Endothelial cell of umbilical vein (primary cell): ENCODE measurements at regions not wholly inside any gene's neighbourhood (a gene's known extent, or its start where the extent isn't known, plus 50 kb on each side); places are given as distances from the start of the nearest gene placed in this dataset.

ENCODE experiments used
- BruUV-seq: library from RNA; stranded (reverse); fragments of 400-500 nt; replicated peaks from 2 replicates; lab custom pipeline; 2021; lab: Mats Ljungman, UMichigan
- CTCF ChIA-PET: fragments of 300-600, 350-600 bp; sonication (Branson Sonifier 250); formaldehyde crosslinking; loops from one replicate; lab custom pipeline; 2021; ENCODE audit warnings: antibody characterized with exemption, inconsistent platforms; lab: Charles Lee
- POLR2A ChIA-PET: fragments of 300-600, 350-600 bp; sonication (Branson Sonifier 250); formaldehyde crosslinking; loops from one replicate; lab custom pipeline; 2021; ENCODE audit warnings: antibody characterized with exemption, inconsistent platforms; lab: Charles Lee
- DNase-seq: peaks from one replicate; pipeline ENCODE4 v3.0.0-alpha.2; 2011; ENCODE audit warnings: low read depth, low spot score
- FAIRE-seq: peaks from 2 replicates; lab custom pipeline; 2011; peaks lifted over from hg19 to GRCh38; lab: Jason Lieb, UNC
- H2AFZ ChIP-seq: 2 replicates; pipeline ENCODE4 v1.6.0; 2012; ENCODE audit warnings: low read depth, low read length, control low read depth, inconsistent platforms
- H3K27ac ChIP-seq: 2 replicates; pipeline ENCODE4 v1.5.1; 2011; ENCODE audit warnings: low read depth, mild to moderate bottlenecking, control low read depth, low read length, moderate library complexity; ENCODE audit not compliant: insufficient read depth
- H3K27me3 ChIP-seq, 2 experiments: 2 replicates each; pipeline versions ENCODE4 v1.6.0 to v1.6.1; 2011; ENCODE audit warnings: low read length in 2 of 2, mixed read lengths in 1 of 2; ENCODE audit not compliant: control insufficient read depth in 2 of 2, insufficient read depth in 2 of 2
- H3K36me3 ChIP-seq, 2 experiments: 2 replicates in 1 of 2; 3 replicates in 1 of 2; pipeline ENCODE4 v1.5.1; 2011; ENCODE audit warnings: low read length in 2 of 2, mild to moderate bottlenecking in 1 of 2, moderate library complexity in 1 of 2; ENCODE audit not compliant: control insufficient read depth in 2 of 2, insufficient read depth in 2 of 2; ENCODE audit errors: extremely low read depth in 1 of 2
- H3K4me1 ChIP-seq: 3 replicates; pipeline ENCODE4 v1.5.1; 2011; ENCODE audit warnings: mild to moderate bottlenecking, low read length; ENCODE audit not compliant: control insufficient read depth, insufficient read depth; ENCODE audit errors: extremely low read depth
- H3K4me2 ChIP-seq: 2 replicates; pipeline ENCODE4 v1.6.1; 2011; ENCODE audit warnings: low read length, control low read depth, mixed read lengths; ENCODE audit not compliant: insufficient read depth
- H3K4me3 ChIP-seq, 3 experiments: fragments of 200-600 bp in 1 of 3; sonication (generic), shearing (Covaris generic) in 1 of 3; replicated peaks in 1 of 3; 2 replicates each; pipeline ENCODE4 v1.5.1; 2011 to 2016; ENCODE audit warnings: control low read depth in 3 of 3, low read length in 3 of 3, mild to moderate bottlenecking in 2 of 3, inconsistent platforms in 1 of 3, low read depth in 1 of 3, moderate library complexity in 1 of 3; ENCODE audit not compliant: insufficient read depth in 1 of 3
- H3K79me2 ChIP-seq: 2 replicates; pipeline ENCODE4 v1.6.0; 2012; ENCODE audit warnings: low read length, inconsistent platforms; ENCODE audit not compliant: control insufficient read depth, insufficient read depth
- H3K9ac ChIP-seq: replicated peaks from 2 replicates; pipeline ENCODE3; 2011; ENCODE audit warnings: low read length, control low read depth; ENCODE audit not compliant: insufficient read depth; ENCODE audit errors: extremely low read depth
- H3K9me1 ChIP-seq: replicated peaks from 3 replicates; pipeline ENCODE4 v1.6.0; 2011; ENCODE audit warnings: mild to moderate bottlenecking, low read length; ENCODE audit not compliant: control insufficient read depth, insufficient read depth; ENCODE audit errors: extremely low read depth
- H3K9me3 ChIP-seq: replicated peaks from 2 replicates; pipeline ENCODE4 v1.5.1; 2012; ENCODE audit warnings: low read length, inconsistent platforms; ENCODE audit not compliant: control insufficient read depth, insufficient read depth
- H4K20me1 ChIP-seq: replicated peaks from 2 replicates; pipeline ENCODE3; 2011; ENCODE audit warnings: mild to moderate bottlenecking, low read length; ENCODE audit not compliant: control insufficient read depth, insufficient read depth; ENCODE audit errors: extremely low read depth
- EZH2 ChIP-seq: IDR thresholded peaks from 2 replicates; pipeline ENCODE4 v1.6.1; 2012; ENCODE audit warnings: borderline replicate concordance, low read depth, mild to moderate bottlenecking, moderate library complexity, low read length, inconsistent platforms; ENCODE audit not compliant: severe bottlenecking
- FOS ChIP-seq: IDR thresholded peaks from 2 replicates; pipeline ENCODE4 v1.6.1; 2011; ENCODE audit warnings: mild to moderate bottlenecking, low read length, moderate library complexity, borderline replicate concordance; ENCODE audit not compliant: insufficient read depth
- GATA2 ChIP-seq: IDR thresholded peaks from 2 replicates; pipeline ENCODE4 v1.7.0; 2011; ENCODE audit warnings: low read depth, mild to moderate bottlenecking, moderate library complexity, mixed read lengths, low read length; ENCODE audit not compliant: insufficient read length, insufficient read depth
- JUN ChIP-seq: IDR thresholded peaks from 2 replicates; pipeline ENCODE4 v1.6.1; 2011; ENCODE audit warnings: borderline replicate concordance, low read depth; ENCODE audit not compliant: insufficient read length, insufficient read depth
- MYC ChIP-seq: IDR thresholded peaks from one replicate; pipeline ENCODE4 v1.6.1; 2011; ENCODE audit warnings: mild to moderate bottlenecking, low read depth, low read length
- dilution Hi-C: fragments of 300-500 bp; cut with MboI; formaldehyde crosslinking; loops from one replicate; pipeline ENCODE4 v1.15.0; 2019; ENCODE audit warnings: low sequenced_read_pairs; ENCODE audit not compliant: extremely low pct_ligation_motif_present
- intact Hi-C: fragments of 100-400 bp; cut with micrococcal nuclease; formaldehyde crosslinking; loops from one replicate; pipeline ENCODE4 v1.10.0; 2022
- TF ChIP-seq, protein P1 (sequence below): IDR thresholded peaks from 2 replicates; pipeline ENCODE4 v1.6.1; 2011; ENCODE audit not compliant: insufficient read depth, insufficient read length
- TF ChIP-seq, protein P2 (sequence below), 2 donors: IDR thresholded peaks; 1 replicate in 1 of 2; 2 replicates in 1 of 2; pipeline ENCODE4 v1.5.1; 2011; ENCODE audit warnings: low read length in 2 of 2, mild to moderate bottlenecking in 2 of 2, moderate library complexity in 2 of 2, control low read depth in 1 of 2, inconsistent platforms in 1 of 2, low read depth in 1 of 2; ENCODE audit not compliant: insufficient read depth in 1 of 2; ENCODE audit errors: extremely low read depth in 1 of 2

DNA sequence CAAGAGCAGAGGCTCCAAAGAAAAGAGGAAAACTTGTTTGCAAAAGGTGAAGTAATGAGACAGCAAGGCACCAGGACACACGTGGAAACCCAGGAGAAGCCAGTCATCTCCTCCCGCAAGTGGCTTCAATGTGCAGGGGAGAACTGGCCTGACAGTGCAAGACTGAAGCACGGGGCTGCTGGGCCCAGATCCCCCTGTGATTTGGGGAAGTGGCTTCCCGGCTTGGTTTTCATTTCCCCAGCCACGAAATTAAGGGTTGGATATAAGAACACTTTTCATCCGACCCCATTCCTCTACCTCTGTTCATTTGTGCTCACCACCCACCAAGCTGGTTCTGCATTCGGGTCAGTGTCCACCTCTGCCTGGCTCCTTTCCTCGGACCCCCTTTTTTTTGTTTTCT lies 306.4 kb downstream of the FGFR2 start:
- dilution Hi-C loops (no loop called here), intact Hi-C loops (no loop called here)
- H3K27me3 ChIP-seq = no peaks in the 10 kb centered on the region
- FAIRE-seq (no peak), DNase-seq (no peak)
- H3K4me3 ChIP-seq = no peak overlapping the region
- H3K9me3 ChIP-seq = no peaks in the 10 kb centered on the region
- no peaks in the 10 kb centered on the region for H3K79me2 ChIP-seq
- H2AFZ ChIP-seq = no peak overlapping the region
- TF ChIP-seq MYC (no peak), GATA2 (no peak), EZH2 (no peak), FOS (no peak), JUN (no peak)
- TF ChIP-seq, protein P1, sequence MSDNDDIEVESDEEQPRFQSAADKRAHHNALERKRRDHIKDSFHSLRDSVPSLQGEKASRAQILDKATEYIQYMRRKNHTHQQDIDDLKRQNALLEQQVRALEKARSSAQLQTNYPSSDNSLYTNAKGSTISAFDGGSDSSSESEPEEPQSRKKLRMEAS = no peak
- TF ChIP-seq, protein P2, sequence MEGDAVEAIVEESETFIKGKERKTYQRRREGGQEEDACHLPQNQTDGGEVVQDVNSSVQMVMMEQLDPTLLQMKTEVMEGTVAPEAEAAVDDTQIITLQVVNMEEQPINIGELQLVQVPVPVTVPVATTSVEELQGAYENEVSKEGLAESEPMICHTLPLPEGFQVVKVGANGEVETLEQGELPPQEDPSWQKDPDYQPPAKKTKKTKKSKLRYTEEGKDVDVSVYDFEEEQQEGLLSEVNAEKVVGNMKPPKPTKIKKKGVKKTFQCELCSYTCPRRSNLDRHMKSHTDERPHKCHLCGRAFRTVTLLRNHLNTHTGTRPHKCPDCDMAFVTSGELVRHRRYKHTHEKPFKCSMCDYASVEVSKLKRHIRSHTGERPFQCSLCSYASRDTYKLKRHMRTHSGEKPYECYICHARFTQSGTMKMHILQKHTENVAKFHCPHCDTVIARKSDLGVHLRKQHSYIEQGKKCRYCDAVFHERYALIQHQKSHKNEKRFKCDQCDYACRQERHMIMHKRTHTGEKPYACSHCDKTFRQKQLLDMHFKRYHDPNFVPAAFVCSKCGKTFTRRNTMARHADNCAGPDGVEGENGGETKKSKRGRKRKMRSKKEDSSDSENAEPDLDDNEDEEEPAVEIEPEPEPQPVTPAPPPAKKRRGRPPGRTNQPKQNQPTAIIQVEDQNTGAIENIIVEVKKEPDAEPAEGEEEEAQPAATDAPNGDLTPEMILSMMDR (IDR thresholded peaks at IDR 0.05; ENCODE audit: extremely low read depth in 1 of 2, insufficient read depth in 1 of 2, low read depth in 1 of 2, low read length in 2 of 2) = no peak
- H4K20me1 ChIP-seq = no peaks in the 10 kb centered on the region
- BruUV-seq = no TSS peak
- CTCF ChIA-PET = no interaction called here
- no peaks in the 10 kb centered on the region for H3K36me3 ChIP-seq
- H3K4me1 ChIP-seq = no peaks in the 10 kb centered on the region
- POLR2A ChIA-PET = no interaction called here
- H3K4me2 ChIP-seq = no peak overlapping the region
- H3K9me1 ChIP-seq = no peaks in the 10 kb centered on the region
- no peak overlapping the region for H3K27ac ChIP-seq
- H3K9ac ChIP-seq = no peak overlapping the region
